ENCODE measurements at regions not wholly inside any gene's neighbourhood (a gene's known extent, or its start where the extent isn't known, plus 50 kb on each side); places are given as distances from the start of the nearest gene placed in this dataset.

DNA sequence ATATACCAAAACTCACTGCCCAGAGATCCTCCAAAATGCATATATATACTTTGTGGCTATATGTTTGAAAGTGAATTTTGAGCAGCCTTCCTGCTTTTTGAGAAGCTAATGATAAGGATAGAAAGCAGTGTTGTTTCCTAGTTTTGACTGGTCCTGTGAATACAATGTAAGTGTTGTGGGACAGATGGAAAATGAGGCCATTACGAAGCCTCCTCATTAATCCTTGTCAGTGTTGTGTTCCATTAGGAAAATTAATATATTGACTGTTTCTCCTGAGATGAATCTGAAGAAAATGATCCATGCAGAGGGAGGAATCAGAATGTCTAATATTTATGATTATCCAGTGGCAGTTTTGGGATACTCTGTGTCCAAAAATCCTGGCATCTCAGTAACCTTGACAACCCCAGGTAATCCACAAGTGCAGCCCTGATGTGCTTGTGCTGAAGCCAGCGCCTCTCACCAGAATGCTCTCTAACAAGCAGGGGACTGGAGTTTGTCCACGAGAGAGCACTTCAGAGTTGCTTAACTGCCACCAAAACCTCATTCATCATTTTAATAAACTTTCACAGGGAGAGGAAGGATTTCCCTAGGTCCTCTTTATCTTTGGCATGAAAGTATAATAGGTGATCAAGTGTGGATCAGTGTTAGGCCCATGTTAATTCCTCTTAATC, 418.6 kb downstream of the CMPK2 start:
- Histone ChIP-seq H3K27me3 (no peaks in the 10 kb centered on the region), H3K4me1 (peaks cover 0 to 6% (median 0%) of the 10 kb centered on the region in 4 donors), H3K36me3 (no peaks in the 10 kb centered on the region), H3K9me3 (no peaks in the 10 kb centered on the region), H3K4me3 (no peak overlapping the region), H3K27ac (replicated peaks in 1 of 4) (no peak overlapping the region)
- intact Hi-C loops (cut with DNase I): no loop called here
- DNase-seq (ENCODE audit: extremely low spot score): no peak
- TF ChIP-seq EP300 (IDR thresholded peaks at IDR 0.05) (no peak), POLR2AphosphoS5 (IDR thresholded peaks at IDR 0.05) (no peak), POLR2A (IDR thresholded peaks at IDR 0.05; ENCODE audit: low read depth) (no peak)
- TF ChIP-seq, protein P1, sequence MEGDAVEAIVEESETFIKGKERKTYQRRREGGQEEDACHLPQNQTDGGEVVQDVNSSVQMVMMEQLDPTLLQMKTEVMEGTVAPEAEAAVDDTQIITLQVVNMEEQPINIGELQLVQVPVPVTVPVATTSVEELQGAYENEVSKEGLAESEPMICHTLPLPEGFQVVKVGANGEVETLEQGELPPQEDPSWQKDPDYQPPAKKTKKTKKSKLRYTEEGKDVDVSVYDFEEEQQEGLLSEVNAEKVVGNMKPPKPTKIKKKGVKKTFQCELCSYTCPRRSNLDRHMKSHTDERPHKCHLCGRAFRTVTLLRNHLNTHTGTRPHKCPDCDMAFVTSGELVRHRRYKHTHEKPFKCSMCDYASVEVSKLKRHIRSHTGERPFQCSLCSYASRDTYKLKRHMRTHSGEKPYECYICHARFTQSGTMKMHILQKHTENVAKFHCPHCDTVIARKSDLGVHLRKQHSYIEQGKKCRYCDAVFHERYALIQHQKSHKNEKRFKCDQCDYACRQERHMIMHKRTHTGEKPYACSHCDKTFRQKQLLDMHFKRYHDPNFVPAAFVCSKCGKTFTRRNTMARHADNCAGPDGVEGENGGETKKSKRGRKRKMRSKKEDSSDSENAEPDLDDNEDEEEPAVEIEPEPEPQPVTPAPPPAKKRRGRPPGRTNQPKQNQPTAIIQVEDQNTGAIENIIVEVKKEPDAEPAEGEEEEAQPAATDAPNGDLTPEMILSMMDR (IDR thresholded peaks at IDR 0.05): no peak
- WGBS: 52% methylated on average over 3 of the region's 3 CpGs

GRCh38 chr2:6448893-6449292, 416.8 kb downstream of the CMPK2 start:
- no peaks in the 10 kb centered on the region for H3K27me3 ChIP-seq
- no peaks in the 10 kb centered on the region for H3K36me3 ChIP-seq
- no peak overlapping the region for H3K27ac ChIP-seq (replicated peaks in 1 of 4)
- H3K4me1 ChIP-seq: peaks cover 0 to 6% (median 0%) of the 10 kb centered on the region in 4 donors
- TF ChIP-seq POLR2A (IDR thresholded peaks at IDR 0.05; ENCODE audit: low read depth) (no peak), POLR2AphosphoS5 (IDR thresholded peaks at IDR 0.05) (no peak), EP300 (IDR thresholded peaks at IDR 0.05) (no peak)
- TF ChIP-seq, protein P1 (IDR thresholded peaks at IDR 0.05): no peak
- intact Hi-C loops (cut with DNase I): no loop called here
- DNase-seq (ENCODE audit: extremely low spot score): no peak
- WGBS: 76% methylated on average over 7 of the region's 7 CpGs
- no peaks in the 10 kb centered on the region for H3K9me3 ChIP-seq
- H3K4me3 ChIP-seq: no peak overlapping the region

DNA sequence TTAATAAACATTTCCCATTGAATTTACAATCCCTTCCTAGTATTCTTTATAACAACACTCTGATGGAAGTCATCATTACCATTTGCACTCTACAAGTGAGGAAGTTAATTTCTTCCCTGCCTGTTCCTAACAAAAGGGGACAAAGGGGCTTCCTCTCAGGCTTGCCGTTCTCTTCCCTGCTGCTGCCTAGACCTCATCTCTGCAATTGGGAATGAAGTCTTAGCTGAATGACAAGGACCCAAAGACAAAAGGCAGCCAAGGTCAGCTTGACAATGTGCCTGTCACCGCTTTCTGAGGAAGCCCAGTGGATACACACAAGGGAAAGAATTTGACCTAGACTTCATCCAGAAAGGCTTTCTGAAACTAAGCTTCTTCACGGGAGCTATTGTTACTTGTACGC, 416.4 kb downstream of the CMPK2 start:
- 74% methylated on average over 4 of the region's 4 CpGs for WGBS
- TF ChIP-seq, protein P1 (IDR thresholded peaks at IDR 0.05): no peak
- TF ChIP-seq POLR2A (IDR thresholded peaks at IDR 0.05; ENCODE audit: low read depth) (no peak), POLR2AphosphoS5 (IDR thresholded peaks at IDR 0.05) (no peak), EP300 (IDR thresholded peaks at IDR 0.05) (no peak)
- H3K27ac ChIP-seq (replicated peaks in 1 of 4): no peak overlapping the region
- intact Hi-C loops (cut with DNase I): no loop called here
- H3K9me3 ChIP-seq: peaks cover 0 to 2% (median 0%) of the 10 kb centered on the region in 4 donors
- H3K4me3 ChIP-seq: no peak overlapping the region
- H3K36me3 ChIP-seq: no peaks in the 10 kb centered on the region
- H3K4me1 ChIP-seq: peaks cover 0 to 6% (median 0%) of the 10 kb centered on the region in 4 donors
- no peaks in the 10 kb centered on the region for H3K27me3 ChIP-seq
- no peak for DNase-seq (ENCODE audit: extremely low spot score)

GRCh38 chr2:6452702-6453481, 412.8 kb downstream of the CMPK2 start:
- H3K27me3 ChIP-seq: no peaks in the 10 kb centered on the region
- intact Hi-C loops (cut with DNase I): no loop called here
- TF ChIP-seq POLR2AphosphoS5 (IDR thresholded peaks at IDR 0.05): no peak
- TF ChIP-seq POLR2A (IDR thresholded peaks at IDR 0.05; ENCODE audit: low read depth): no peak
- TF ChIP-seq EP300 (IDR thresholded peaks at IDR 0.05): no peak
- TF ChIP-seq, protein P1 (IDR thresholded peaks at IDR 0.05): no peak
- DNase-seq (ENCODE audit: extremely low spot score): no peak
- H3K9me3 ChIP-seq: peaks cover 0 to 22% (median 0%) of the 10 kb centered on the region in 4 donors
- WGBS: 89% methylated on average over 4 of the region's 4 CpGs
- no peaks in the 10 kb centered on the region for H3K36me3 ChIP-seq
- H3K27ac ChIP-seq (replicated peaks in 1 of 4): no peak overlapping the region
- no peak overlapping the region for H3K4me3 ChIP-seq
- peaks cover 0 to 6% (median 0%) of the 10 kb centered on the region in 4 donors for H3K4me1 ChIP-seq
